Peyer's patch (tissue), 4 donors: ENCODE measurements at regions not wholly inside any gene's neighbourhood (a gene's known extent, or its start where the extent isn't known, plus 50 kb on each side); places are given as distances from the start of the nearest gene placed in this dataset.

Source experiments
- CTCF ChIP-seq, 6 experiments: fragments of 450-650 bp in 4 of 6; fragments of 200-600 bp in 2 of 6; sonication (generic) in 1 of 6; IDR thresholded peaks; one replicate each; pipeline ENCODE4 v1.5.1; 2017 to 2019; ENCODE audit warnings: antibody characterized with exemption in 6 of 6, mild to moderate bottlenecking in 3 of 6, moderate library complexity in 1 of 6
- POLR2A ChIP-seq, 2 donors: fragments of 450-650 bp; IDR thresholded peaks; one replicate each; pipeline ENCODE4 v1.5.1; 2017; ENCODE audit warnings: antibody characterized with exemption in 2 of 2, mild to moderate bottlenecking in 2 of 2, moderate library complexity in 2 of 2

DNA sequence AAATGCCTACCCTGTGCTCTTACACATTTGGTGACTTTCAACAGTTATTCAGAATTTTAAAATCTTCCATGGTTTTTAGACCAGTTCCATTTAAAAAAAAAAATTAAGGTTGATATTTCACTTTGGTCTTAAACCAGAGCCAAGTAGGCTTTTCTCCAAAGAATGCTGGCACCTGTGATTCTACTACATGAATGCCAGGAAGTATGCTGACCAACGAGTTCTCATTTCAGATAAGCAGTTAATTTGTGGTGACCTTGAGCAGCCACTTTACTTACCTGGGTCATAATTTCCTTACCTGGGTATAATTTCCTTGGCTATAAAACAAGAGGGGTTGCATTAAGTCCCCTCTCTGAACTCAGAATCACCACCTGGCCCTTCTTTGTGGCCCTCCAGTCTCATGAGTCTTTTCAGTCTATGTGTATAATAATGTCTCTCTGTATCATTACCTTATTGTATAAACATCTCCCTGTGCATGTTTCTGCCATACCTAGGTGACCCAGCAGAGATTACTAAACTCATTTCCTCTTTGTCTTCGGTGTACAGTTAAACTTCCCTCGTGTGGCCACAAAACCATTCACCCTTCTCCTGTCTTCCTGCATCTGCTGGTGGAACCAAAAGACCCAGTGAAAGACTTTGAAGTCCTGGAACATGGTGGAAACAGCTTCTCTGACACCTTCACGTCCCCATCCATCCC lies 139.1 kb upstream of the DPT start:
- TF ChIP-seq CTCF (IDR thresholded peaks at IDR 0.05) (no peak), POLR2A (IDR thresholded peaks at IDR 0.05) (no peak)
